GM12873 (cell line): ENCODE measurements at regions not wholly inside any gene's neighbourhood (a gene's known extent, or its start where the extent isn't known, plus 50 kb on each side); places are given as distances from the start of the nearest gene placed in this dataset.

Source experiments
- TF ChIP-seq, protein P1 (sequence below): IDR thresholded peaks from 2 replicates; pipeline ENCODE4 v1.5.1; 2012; ENCODE audit warnings: low read depth, mild to moderate bottlenecking, moderate library complexity, low read length, control low read depth; ENCODE audit not compliant: insufficient read depth; ENCODE audit errors: missing control alignments

DNA sequence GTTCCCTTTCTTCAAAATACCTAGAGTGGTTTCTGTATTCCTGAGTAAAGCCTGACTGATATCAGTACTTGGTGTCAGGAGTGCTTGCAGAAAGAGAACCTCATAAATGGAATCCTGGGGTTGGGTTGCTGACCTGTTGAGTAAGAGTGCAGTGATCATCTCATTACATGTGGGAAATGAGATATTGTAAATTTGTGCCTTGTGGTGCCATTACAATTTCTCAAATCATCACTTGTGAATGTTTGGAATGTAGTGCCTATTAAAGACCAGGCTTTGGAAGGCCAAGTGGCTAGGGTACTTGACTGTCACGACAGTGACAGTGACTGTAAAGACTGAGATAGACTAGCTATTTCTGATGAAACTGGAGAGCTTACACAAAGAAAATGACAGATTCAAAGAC is 176.7 kb upstream of the CTTNBP2NL start:
- TF ChIP-seq, protein P1, sequence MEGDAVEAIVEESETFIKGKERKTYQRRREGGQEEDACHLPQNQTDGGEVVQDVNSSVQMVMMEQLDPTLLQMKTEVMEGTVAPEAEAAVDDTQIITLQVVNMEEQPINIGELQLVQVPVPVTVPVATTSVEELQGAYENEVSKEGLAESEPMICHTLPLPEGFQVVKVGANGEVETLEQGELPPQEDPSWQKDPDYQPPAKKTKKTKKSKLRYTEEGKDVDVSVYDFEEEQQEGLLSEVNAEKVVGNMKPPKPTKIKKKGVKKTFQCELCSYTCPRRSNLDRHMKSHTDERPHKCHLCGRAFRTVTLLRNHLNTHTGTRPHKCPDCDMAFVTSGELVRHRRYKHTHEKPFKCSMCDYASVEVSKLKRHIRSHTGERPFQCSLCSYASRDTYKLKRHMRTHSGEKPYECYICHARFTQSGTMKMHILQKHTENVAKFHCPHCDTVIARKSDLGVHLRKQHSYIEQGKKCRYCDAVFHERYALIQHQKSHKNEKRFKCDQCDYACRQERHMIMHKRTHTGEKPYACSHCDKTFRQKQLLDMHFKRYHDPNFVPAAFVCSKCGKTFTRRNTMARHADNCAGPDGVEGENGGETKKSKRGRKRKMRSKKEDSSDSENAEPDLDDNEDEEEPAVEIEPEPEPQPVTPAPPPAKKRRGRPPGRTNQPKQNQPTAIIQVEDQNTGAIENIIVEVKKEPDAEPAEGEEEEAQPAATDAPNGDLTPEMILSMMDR: no peak

DNA sequence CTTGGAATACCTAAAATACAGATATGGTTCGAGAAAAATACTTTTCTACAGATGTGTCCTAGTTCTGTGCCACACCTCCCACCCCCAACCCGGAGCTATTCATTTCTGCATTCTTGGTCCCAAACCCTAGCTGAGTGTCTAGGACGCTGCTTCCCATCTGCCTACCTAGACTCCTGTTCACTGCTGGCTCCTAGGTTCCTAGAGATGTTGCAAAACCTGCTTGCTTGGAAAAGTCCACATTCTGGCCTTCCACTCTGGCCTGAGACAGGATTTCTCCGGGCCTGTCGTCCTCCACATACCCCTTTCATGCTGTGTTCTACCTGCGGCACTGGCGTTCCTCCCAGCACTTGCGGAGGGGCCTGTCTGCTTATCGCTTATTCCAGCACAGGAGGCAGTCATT is 165.8 kb upstream of the CTTNBP2NL start:
- TF ChIP-seq, protein P1: no peak

DNA sequence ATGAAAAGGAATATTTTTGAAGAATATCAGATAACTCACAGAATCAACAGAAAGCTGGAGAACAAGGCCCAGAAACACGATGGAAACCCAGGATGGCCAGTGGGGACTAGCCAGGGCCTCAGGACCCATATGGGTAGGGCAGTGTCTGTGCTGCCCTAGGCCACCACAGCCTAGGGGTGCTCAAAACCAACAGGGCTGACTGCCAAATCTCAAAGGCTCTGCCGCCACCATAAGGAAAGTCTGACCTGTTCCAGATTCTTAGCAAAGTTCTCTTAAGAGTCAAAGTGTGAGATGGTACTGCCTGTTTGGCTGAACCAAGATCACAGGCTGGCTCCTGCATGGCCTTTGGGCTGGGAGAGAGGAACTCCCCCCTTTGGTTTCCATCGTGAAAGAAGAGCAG is 164.7 kb upstream of the CTTNBP2NL start:
- TF ChIP-seq, protein P1: no peak

DNA sequence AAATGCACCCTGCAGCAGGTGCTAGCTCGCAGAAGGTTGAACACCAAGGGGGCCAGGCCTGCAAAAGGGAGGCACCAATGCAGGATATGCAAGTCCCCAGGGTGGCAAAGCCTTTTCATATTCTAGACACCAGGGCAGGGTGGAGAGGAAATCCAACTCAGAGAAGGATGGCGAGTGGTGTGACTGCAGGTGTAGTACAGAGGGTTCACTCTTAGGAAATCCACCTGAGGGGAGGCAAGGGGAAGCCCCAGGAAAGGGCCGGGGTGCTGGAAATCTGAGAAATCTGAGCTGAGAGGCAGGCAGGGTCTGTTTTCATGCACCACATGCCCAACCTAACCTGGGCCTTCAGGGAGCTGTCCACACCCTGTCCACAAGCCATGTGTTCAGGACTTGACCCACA is 163.2 kb upstream of the CTTNBP2NL start:
- TF ChIP-seq, protein P1: no peak

DNA sequence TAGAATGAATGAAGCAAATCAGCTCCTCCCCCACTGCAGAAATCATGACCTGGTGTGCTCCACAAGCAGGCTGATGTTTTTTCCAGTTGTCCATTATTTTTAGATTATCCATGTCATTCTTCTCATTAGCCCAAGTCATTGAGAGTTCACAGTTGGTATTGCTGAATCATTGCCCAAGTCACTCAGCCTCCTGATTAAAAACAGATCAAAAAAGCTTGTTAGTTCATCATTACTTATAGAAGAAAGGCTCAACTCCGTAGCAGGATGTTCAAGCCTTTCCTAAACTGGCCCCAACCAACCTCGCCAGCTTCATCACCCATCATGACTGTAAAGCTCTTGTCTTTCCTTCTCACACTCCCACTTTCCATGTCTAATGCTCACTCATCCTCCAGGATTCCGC is 161.3 kb upstream of the CTTNBP2NL start:
- TF ChIP-seq, protein P1: no peak

DNA sequence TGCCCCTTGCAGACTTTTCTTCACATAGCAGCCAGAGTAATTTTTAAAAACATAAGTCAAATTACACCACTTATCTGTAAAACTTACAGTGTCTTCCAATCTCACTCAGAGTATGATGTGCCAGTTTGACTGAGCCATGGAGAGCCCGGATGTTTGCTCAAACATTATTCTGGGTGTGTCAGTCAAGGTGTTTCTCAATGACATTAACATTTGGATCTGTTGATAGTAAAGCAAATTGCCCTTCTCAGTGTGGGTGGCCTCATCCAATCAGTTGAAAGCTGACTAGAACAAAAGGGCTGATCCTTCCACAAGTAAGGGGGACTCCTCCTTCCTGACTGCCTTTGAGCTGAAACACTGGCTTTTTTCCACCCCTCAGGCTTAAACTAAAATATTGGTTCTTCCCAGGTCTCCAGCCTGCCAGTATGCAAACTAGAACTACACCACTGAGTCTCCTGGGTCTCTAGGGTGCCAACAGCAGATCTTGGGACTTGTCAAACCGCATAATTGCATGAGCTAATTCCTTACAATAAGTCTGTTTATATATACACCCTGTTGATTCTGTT is 157.9 kb upstream of the CTTNBP2NL start:
- TF ChIP-seq, protein P1: no peak

DNA sequence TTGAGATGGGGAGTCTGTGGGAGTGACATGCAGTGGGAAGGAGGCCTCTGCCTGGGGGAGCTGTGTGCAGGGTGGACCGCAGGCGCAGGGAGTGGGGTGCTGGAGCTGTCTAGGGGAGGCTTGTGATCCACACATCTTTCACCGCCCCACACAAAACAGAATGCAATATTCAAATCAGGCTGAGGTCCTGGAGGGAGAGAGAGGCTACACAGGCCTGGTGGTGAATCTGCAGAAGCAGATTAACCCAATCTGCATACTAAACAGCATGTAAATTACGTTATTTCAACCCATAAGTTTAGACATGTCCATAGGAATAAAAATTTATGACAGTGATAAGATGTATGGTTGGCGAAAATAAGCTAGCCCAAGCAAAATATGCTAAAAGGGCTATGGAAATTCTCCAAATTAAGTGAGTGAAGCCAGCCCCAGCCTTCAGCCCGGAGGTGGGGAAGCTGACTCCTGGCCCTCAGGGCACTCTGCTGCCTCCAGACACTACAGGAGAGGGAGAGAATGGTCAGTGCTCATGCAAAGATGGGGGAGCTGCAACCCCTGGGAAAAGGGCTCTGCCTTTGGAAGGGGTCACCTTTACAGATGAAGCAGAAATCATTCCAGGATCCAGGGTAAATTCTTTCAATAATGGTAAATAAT is 156.2 kb upstream of the CTTNBP2NL start:
- TF ChIP-seq, protein P1: no peak
